ENCODE measurements at regions not wholly inside any gene's neighbourhood (a gene's known extent, or its start where the extent isn't known, plus 50 kb on each side); places are given as distances from the start of the nearest gene placed in this dataset.

DNA sequence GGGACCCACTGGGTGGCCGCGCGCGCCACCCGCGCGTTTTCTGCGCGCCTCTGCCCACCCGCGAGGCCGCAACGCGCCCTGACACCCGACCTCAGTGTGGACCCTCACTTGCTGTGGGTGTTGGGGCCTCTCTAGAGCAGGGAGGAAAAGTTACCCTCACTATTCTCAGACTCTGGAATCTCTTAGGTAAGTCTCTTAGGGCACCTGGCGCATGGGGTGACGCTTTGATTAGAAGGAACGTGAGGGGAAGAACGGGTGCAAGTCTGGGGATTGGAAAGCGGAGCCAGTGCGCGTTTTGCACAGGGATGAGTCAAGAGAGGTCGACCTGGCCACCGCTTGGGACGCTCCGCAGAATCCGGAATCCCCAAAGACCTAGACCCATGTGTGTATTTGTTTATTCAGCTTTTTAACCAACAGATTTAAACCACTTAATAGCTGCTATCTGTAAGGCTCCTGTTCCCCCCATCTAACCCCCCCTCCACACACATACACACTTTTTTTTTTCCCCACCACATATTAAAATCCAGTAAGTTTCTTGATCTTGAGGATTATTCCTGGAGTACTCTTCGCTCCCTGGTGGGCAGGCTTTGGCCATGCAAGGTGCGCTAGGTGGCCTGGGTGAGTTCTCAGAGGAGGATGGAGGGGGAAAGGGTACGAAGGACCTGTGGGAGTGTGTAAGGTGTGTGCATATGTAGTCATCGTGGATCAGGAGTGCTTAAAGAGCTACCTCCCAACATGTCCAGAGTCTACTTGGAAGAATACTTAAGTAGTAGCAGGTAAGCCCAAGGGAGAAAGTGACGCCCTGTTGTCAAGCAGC, 169.1 kb upstream of the PPP1R3A start:
- CTCF ChIA-PET: interaction anchor here (0.6 to 0.8 kb wide), 2 partner anchors 327 to 1411 kb away, joined by 3 to 5 read pairs; no protein-coding TSS in a partner anchor
- Mint-ChIP-seq H3K4me1 (ENCODE audit: low read depth, unreplicated experiment) (peaks cover 17% of the 10 kb centered on the region), H3K36me3 (ENCODE audit: insufficient read depth, unreplicated experiment) (peaks cover 31% of the 10 kb centered on the region), H3K4me3 (ENCODE audit: low read depth, unreplicated experiment) (peak overlapping the region; percentile 94), H3K27me3 (ENCODE audit: unreplicated experiment) (no peaks in the 10 kb centered on the region), H3K9me3 (ENCODE audit: low read depth, unreplicated experiment) (no peaks in the 10 kb centered on the region), H3K27ac (ENCODE audit: unreplicated experiment) (peak overlapping the region; percentile 39)
- no TSS peak for BruUV-seq (replicated peaks)
- intact Hi-C loops (cut with micrococcal nuclease; ENCODE audit: unreplicated experiment): loop anchor here (10.0 kb wide), 1 partner anchor 237 kb away; no protein-coding TSS in a partner anchor
- TF ChIP-seq, protein P1, sequence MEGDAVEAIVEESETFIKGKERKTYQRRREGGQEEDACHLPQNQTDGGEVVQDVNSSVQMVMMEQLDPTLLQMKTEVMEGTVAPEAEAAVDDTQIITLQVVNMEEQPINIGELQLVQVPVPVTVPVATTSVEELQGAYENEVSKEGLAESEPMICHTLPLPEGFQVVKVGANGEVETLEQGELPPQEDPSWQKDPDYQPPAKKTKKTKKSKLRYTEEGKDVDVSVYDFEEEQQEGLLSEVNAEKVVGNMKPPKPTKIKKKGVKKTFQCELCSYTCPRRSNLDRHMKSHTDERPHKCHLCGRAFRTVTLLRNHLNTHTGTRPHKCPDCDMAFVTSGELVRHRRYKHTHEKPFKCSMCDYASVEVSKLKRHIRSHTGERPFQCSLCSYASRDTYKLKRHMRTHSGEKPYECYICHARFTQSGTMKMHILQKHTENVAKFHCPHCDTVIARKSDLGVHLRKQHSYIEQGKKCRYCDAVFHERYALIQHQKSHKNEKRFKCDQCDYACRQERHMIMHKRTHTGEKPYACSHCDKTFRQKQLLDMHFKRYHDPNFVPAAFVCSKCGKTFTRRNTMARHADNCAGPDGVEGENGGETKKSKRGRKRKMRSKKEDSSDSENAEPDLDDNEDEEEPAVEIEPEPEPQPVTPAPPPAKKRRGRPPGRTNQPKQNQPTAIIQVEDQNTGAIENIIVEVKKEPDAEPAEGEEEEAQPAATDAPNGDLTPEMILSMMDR (IDR thresholded peaks at IDR 0.05; ENCODE audit: unreplicated experiment): no peak
- no peak for DNase-seq

DNA sequence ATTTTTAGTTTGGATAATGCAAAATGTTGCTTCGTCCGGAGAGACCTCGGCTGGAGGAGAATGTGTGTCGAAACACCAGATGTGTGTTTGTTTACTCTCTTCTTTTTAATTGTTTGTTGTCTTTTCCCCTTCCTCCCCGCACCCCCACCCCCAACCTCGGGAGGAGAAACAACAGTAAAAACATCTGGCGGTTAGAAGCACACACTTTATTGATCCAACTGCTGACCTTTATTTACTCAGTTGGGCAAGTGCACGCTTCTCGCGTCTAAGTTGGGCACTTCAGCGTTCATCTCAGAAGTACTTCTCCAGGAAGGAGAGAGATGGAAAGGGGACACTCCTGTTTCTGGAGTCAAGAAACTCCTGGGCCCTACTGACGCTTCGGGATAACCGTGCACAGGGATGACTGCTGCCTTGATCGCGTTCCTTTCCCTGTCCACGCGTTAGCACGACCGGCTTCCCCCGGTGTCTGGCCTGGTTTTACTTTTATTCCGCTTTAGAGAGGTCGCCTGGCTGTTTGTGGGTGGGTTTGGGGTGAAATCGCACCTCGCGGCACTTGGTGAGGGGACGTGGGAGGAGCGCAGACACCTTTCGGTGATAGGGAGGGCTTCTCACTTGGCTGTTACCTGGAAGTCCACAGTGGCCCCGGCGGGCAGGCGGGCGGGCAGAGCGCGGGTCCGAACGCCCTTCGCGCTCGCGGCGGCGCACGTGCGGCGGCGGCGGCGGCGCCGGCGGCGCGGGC, 168.3 kb upstream of the PPP1R3A start:
- peaks cover 31% of the 10 kb centered on the region for H3K36me3 Mint-ChIP-seq (ENCODE audit: insufficient read depth, unreplicated experiment)
- peaks cover 17% of the 10 kb centered on the region for H3K4me1 Mint-ChIP-seq (ENCODE audit: low read depth, unreplicated experiment)
- H3K27me3 Mint-ChIP-seq (ENCODE audit: unreplicated experiment): no peaks in the 10 kb centered on the region
- peak overlapping the region; percentile 94 for H3K4me3 Mint-ChIP-seq (ENCODE audit: low read depth, unreplicated experiment)
- intact Hi-C loops (cut with micrococcal nuclease; ENCODE audit: unreplicated experiment): loop anchor here (10.0 kb wide), 1 partner anchor 238 kb away; no protein-coding TSS in a partner anchor
- peak; percentile 3 for DNase-seq
- H3K9me3 Mint-ChIP-seq (ENCODE audit: low read depth, unreplicated experiment): no peaks in the 10 kb centered on the region
- peak overlapping the region; percentile 85 for H3K27ac Mint-ChIP-seq (ENCODE audit: unreplicated experiment)
- CTCF ChIA-PET: interaction anchor here (0.6 kb wide), 1 partner anchor 33 kb away, joined by 4 read pairs; no protein-coding TSS in a partner anchor
- TF ChIP-seq, protein P1 (IDR thresholded peaks at IDR 0.05; ENCODE audit: unreplicated experiment): no peak
- TSS peak; percentile 18 for BruUV-seq (replicated peaks)

DNA sequence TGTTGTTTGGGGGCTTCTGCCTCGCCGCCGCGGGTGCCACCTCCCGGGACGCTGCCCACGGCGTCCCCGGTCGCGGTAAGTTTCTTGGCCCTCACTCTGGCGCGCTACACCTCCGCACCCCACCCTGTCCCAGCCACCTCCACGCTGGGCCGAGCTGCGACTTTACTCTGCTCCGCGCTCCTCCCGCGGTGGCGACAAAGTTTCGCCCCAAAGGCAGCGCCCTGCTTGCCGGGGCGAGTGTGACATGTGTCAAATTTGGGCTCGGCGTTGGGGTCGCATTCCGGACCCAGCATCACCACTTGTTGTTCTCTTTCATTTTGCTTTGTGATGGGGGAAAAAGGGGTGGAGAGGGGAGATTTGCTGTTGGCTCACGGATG, 167.7 kb upstream of the PPP1R3A start:
- Mint-ChIP-seq H3K4me1 (ENCODE audit: low read depth, unreplicated experiment) (peaks cover 17% of the 10 kb centered on the region), H3K4me3 (ENCODE audit: low read depth, unreplicated experiment) (peak overlapping the region; percentile 94), H3K36me3 (ENCODE audit: insufficient read depth, unreplicated experiment) (peaks cover 31% of the 10 kb centered on the region), H3K27me3 (ENCODE audit: unreplicated experiment) (no peaks in the 10 kb centered on the region), H3K27ac (ENCODE audit: unreplicated experiment) (peak overlapping the region; percentile 85), H3K9me3 (ENCODE audit: low read depth, unreplicated experiment) (no peaks in the 10 kb centered on the region)
- DNase-seq: peak; percentile 45
- CTCF ChIA-PET: interaction anchor here (0.6 to 1.2 kb wide), 3 partner anchors 32 to 570 kb away, joined by 3 to 4 read pairs (median 4); no protein-coding TSS in a partner anchor
- intact Hi-C loops (cut with micrococcal nuclease; ENCODE audit: unreplicated experiment): loop anchor here (10.0 kb wide), 1 partner anchor 238 kb away; no protein-coding TSS in a partner anchor
- no TSS peak for BruUV-seq (replicated peaks)
- TF ChIP-seq, protein P1 (IDR thresholded peaks at IDR 0.05; ENCODE audit: unreplicated experiment): no peak

Measured in Calu3 (cell line).